GM18951 (cell line): ENCODE measurements at regions not wholly inside any gene's neighbourhood (a gene's known extent, or its start where the extent isn't known, plus 50 kb on each side); places are given as distances from the start of the nearest gene placed in this dataset.

Source experiments
- POLR2A ChIP-seq: IDR thresholded peaks from 4 replicates; pipeline ENCODE4 v1.6.1; 2011; ENCODE audit warnings: mild to moderate bottlenecking; ENCODE audit not compliant: insufficient read length, insufficient read depth; ENCODE audit errors: extremely low read depth
- in situ Hi-C: fragments of 300-500 bp; cut with MboI; formaldehyde crosslinking; loops from one replicate; pipeline ENCODE4 v1.12.0; 2022; ENCODE audit warnings: low sequenced_read_pairs, mixed read lengths, inconsistent platforms; ENCODE audit not compliant: unreplicated experiment

DNA sequence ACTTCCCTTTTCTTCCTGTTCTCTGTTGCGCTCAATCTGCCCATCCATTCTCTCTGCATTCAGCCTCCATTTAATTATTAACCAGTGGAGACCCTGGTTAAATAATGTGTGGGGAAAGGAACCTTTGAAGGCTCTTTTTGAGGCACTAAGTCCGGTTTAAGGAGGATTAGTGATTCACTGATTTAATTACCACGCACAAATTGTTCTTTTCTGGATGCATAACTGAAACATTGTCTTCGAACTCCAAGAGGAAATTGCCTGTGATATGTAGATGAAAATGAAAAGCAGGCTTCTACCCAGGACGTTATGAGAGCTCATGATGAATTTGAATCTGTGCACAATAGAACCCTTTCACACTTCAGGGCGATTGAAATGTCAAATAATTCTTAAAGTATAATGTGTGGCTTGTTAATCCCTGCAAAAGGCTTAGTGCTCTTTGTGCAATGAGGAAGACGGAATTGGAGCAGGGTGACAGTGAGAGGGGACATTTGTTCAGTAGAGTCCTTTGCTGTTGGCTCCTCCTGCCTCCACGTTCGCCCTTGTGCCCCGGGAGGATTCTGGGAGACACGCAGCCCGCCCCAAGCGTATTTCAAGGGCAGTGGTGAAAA is 51.1 kb upstream of the ZNF236 start:
- TF ChIP-seq POLR2A: no peak
- in situ Hi-C loops: no loop called here

DNA sequence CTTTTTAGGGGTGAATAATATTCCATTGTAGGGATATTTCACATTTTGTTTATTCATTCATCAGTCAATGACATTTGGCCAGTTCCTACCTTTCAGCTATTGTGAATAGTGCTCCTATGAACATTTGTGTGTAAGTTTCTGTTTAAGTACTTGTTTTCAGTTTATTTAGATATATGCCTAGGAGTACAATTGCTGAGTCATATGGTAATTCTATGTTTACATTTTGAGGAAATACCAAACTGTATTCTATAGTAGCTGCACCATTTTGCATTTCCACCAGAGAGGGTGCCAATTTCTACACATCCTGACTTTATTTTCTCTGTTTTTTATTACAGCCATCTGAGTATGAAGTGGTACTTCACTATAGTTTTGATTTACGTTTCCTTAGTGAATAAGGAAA is 54.4 kb upstream of the ZNF236 start:
- no peak for TF ChIP-seq POLR2A
- in situ Hi-C loops: no loop called here

- in situ Hi-C loops: no loop called here
- no peak for TF ChIP-seq POLR2A
Observed at GRCh38 chr18:76766429-76766828, 55.9 kb upstream of the ZNF236 start.

GRCh38 chr18:76765649-76766048 is 56.7 kb upstream of the ZNF236 start:
- in situ Hi-C loops: no loop called here
- no peak for TF ChIP-seq POLR2A

DNA sequence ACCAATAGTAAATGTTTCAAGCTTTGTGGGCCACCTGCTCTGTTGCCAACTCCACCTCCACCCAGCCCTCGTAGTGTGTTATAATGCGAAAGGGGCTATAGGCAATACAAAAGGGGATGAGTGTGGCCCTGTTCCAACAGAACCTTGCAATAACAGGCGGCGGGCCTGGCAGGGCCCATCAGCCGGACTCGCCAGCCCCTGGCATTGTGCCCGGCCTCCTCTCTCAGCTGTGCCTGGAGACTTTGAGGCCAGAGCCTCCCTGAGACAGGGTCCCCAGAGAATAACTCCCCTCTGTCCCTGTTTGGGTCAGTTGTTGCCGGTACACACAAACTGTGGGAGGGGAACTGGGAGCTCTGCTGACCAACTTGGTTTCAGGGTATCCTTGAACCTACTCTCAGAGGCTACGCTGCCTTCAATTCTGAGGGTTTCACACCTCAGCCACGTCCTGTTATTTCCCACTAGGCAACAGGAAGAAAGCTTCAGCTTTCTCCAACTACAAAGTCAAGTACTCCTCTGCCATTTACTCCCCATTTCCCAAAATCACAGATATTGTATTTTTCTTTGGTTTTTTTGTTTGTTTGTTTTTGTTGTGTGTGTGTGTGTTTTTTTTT is 58.0 kb upstream of the ZNF236 start:
- in situ Hi-C loops: no loop called here
- TF ChIP-seq POLR2A: no peak

- in situ Hi-C loops: no loop called here
- TF ChIP-seq POLR2A: no peak
Observed at GRCh38 chr18:76759056-76759455, 63.3 kb upstream of the ZNF236 start.

DNA sequence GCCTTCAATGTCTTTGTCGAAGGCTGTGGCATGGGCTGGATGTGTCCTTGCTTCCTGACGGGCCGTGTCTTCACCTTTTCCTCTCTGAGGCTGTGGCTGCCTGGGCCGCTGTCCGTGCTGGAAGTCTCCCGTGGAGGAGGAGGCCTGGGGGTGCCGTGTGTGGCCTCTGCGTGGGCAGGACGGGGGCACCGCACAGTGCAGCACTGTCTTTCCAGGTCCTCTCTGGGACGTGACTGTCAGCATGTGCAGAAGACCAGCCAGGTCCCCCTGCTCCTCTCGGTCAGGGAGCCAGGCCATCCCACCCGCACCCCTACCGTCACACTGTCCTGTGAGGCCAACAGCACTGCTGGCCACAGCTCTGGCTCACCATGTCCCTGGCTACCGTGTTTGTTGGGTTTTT is 64.4 kb upstream of the ZNF236 start:
- no peak for TF ChIP-seq POLR2A
- in situ Hi-C loops: no loop called here

DNA sequence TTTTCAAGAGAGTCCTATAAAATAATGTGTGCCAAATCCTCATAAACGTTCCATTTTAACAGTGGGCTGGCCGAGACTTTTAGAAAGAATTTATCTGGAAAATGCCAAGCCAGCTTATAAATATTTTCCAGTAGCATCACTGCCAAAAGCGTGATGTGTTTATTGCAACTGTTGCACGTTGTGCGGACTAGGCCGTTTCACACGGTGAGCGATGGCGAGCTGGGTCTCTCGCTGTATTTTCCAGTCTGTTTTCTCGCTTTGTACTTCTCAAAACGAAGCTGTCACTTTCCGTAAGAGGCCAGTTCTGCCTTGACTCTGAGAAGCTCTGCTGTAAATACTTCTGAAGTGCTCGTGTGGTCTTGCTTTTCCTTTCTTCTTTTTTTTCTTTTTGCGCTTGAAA is 65.0 kb upstream of the ZNF236 start:
- in situ Hi-C loops: no loop called here
- TF ChIP-seq POLR2A: no peak

DNA sequence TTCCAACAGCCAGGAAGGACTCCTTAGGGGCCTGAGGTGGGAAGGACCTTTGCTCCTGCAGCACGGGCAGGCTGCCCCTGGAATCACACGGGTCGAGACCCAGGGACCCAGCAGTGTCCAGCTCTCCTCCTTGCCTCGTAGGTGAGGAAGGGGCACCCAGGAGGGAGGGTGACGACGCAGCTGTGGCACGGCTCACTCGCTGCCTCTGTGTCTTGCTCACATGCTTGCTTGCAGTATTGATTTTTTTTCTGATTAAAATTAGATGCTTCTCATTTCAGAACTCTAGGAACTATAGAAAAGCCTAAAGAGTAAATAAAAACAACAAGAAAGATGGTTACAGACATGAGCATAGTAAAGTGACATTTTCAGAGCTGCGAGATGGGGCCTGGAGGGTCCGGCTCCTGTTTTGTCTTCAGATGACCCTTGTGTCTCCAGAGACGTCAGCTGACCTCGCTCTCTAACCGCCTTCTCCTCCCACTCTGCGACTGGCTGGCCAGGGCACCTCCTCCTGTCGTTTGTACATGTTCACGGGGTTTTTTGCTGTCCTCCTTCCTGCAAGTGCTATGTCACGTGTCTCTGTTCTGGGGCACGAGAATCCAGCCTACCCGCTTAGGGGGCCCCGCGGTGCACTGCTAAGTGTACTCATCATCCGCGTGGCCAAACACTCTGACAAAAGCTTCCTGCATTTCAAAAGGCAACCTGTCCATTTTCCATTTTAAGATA is 65.7 kb upstream of the ZNF236 start:
- in situ Hi-C loops: no loop called here
- TF ChIP-seq POLR2A: no peak

GRCh38 chr18:76754351-76754750 is 68.0 kb upstream of the ZNF236 start:
- in situ Hi-C loops: no loop called here
- TF ChIP-seq POLR2A: no peak

DNA sequence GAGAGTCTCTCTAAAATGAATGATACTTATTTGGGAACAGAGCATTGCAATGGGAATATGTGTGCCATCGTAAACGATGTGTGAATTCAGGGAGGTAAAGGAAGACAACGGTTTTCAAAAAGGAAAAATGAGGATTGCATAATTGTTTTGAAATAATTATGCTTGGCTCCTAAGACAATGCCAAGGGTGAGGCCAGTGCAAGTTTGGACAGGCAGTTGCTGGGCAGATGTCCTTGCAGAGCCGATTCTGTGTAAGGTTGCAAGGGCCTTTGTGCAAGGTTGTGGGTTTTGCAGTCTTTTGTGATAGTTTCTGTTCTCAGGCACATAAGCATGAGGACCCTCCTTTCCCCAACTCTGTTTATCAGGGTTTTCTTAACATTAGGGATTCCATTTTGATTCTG is 70.0 kb upstream of the ZNF236 start:
- no peak for TF ChIP-seq POLR2A
- in situ Hi-C loops: no loop called here

- no peak for TF ChIP-seq POLR2A
Observed at GRCh38 chr18:76750917-76751890, 71.2 kb upstream of the ZNF236 start.

GRCh38 chr18:76750269-76750668 is 72.1 kb upstream of the ZNF236 start:
- TF ChIP-seq POLR2A: no peak
- in situ Hi-C loops: no loop called here

More at GRCh38 chr18:76750917-76751890, 71.2 kb upstream of the ZNF236 start:
- in situ Hi-C loops: no loop called here
